Thoracic aorta (tissue), 2 donors: ENCODE measurements at regions not wholly inside any gene's neighbourhood (a gene's known extent, or its start where the extent isn't known, plus 50 kb on each side); places are given as distances from the start of the nearest gene placed in this dataset.

Source experiments
- ATAC-seq: fragments of 150-250 bp; one replicate; pipeline ENCODE4 v1.8.0; 2017; ENCODE audit warnings: low read depth; ENCODE audit not compliant: insufficient number of reproducible peaks, low FRiP score
- DNase-seq: peaks from one replicate; pipeline ENCODE4 v3.0.0-alpha.2; 2020; ENCODE audit warnings: low spot score
- H3K27ac ChIP-seq, 2 donors: fragments of 200-600 bp; sonication (generic); 1 replicate in 1 of 2; 2 replicates in 1 of 2; pipeline ENCODE4 v1.5.1; 2016; ENCODE audit warnings: mild to moderate bottlenecking in 2 of 2, moderate library complexity in 2 of 2
- H3K27me3 ChIP-seq: fragments of 200-600 bp; sonication (generic); replicated peaks from 2 replicates; pipeline ENCODE4 v1.6.0; 2016; ENCODE audit warnings: mild to moderate bottlenecking; ENCODE audit not compliant: insufficient read depth
- H3K36me3 ChIP-seq: fragments of 200-600 bp; sonication (generic); one replicate; pipeline ENCODE4 v1.5.1; 2016
- H3K4me1 ChIP-seq, 2 donors: fragments of 200-600 bp; sonication (generic); 1 replicate in 1 of 2; 2 replicates in 1 of 2; pipeline versions ENCODE4 v1.5.1 to v1.6.0; 2016; ENCODE audit warnings: low read depth in 2 of 2, mild to moderate bottlenecking in 1 of 2; ENCODE audit not compliant: control insufficient read depth in 1 of 2
- H3K4me3 ChIP-seq: fragments of 200-600 bp; sonication (generic); 2 replicates; pipeline ENCODE4 v1.5.1; 2016; ENCODE audit warnings: mild to moderate bottlenecking
- H3K9me3 ChIP-seq: fragments of 200-600 bp; sonication (generic); 2 replicates; pipeline ENCODE4 v1.5.1; 2016
- CTCF ChIP-seq: fragments of 200-600 bp; sonication (generic); IDR thresholded peaks from one replicate; pipeline ENCODE4 v1.5.1; 2019; ENCODE audit warnings: antibody characterized with exemption

- no peak for DNase-seq
- Histone ChIP-seq H3K27me3 (no peaks in the 10 kb centered on the region), H3K4me3 (no peak overlapping the region), H3K36me3 (no peaks in the 10 kb centered on the region), H3K9me3 (no peaks in the 10 kb centered on the region), H3K4me1 (no peaks in the 10 kb centered on the region), H3K27ac (no peak overlapping the region)
- ATAC-seq: no peak
- no peak for TF ChIP-seq CTCF
Observed at GRCh38 chr7:155208681-155209477, 88.8 kb upstream of the INSIG1 start.

- Histone ChIP-seq H3K4me1 (no peaks in the 10 kb centered on the region), H3K27ac (no peak overlapping the region), H3K27me3 (no peaks in the 10 kb centered on the region), H3K36me3 (no peaks in the 10 kb centered on the region), H3K4me3 (no peak overlapping the region), H3K9me3 (no peaks in the 10 kb centered on the region)
- no peak for ATAC-seq
- no peak for DNase-seq
- TF ChIP-seq CTCF: no peak
Observed at GRCh38 chr7:155209478-155210319, 88.0 kb upstream of the INSIG1 start.

GRCh38 chr7:155210356-155210755 is 87.3 kb upstream of the INSIG1 start:
- Histone ChIP-seq H3K4me1 (no peaks in the 10 kb centered on the region), H3K9me3 (no peaks in the 10 kb centered on the region), H3K36me3 (no peaks in the 10 kb centered on the region), H3K27ac (no peak overlapping the region), H3K27me3 (no peaks in the 10 kb centered on the region), H3K4me3 (no peak overlapping the region)
- ATAC-seq (no peak), DNase-seq (no peak)
- TF ChIP-seq CTCF: no peak

DNA sequence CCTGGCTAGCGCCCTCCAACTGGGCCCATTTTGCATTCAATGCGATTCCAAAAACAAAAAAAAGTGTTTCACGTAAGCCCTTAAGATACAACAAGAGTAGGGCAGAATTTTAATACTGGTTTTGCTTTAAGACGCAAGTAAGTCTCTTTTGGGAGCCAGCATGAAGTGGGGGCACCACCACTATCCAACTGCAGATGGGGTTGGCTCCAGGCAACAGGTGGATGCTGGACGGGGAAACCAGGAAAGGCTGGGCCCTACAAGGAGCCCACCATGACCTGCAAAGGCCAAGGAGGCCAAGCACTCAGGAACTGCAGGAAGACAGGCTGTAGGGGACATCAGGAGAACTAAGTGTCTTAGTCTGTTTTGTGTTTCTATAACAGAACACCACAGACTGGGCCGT is 86.5 kb upstream of the INSIG1 start:
- ATAC-seq: no peak
- no peak for DNase-seq
- H3K27me3 ChIP-seq: no peaks in the 10 kb centered on the region
- no peaks in the 10 kb centered on the region for H3K36me3 ChIP-seq
- H3K27ac ChIP-seq: no peak overlapping the region
- no peak overlapping the region for H3K4me3 ChIP-seq
- no peaks in the 10 kb centered on the region for H3K9me3 ChIP-seq
- TF ChIP-seq CTCF: no peak
- no peaks in the 10 kb centered on the region for H3K4me1 ChIP-seq

DNA sequence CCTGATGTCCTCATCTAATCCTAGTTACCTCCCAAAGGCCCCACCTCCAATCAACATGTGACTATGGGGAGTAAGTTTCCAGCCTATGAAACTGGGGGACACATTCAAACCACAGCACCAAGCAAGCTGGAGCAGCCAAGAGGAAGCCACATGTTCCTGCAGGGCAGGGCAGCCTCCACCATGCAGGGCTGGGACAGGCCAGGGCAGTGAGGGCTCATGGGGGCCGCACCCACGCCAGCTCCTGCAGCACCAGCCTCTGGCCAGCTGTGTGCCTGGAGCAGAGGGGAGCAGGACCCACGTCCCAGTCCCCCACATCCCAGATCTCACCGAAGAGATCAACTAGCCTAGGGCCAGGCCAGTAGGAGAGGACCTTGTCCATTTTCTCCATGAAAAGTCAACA is 85.9 kb upstream of the INSIG1 start:
- no peak for TF ChIP-seq CTCF
- no peak for ATAC-seq
- H3K27me3 ChIP-seq: no peaks in the 10 kb centered on the region
- H3K4me3 ChIP-seq: no peak overlapping the region
- H3K36me3 ChIP-seq: no peaks in the 10 kb centered on the region
- H3K4me1 ChIP-seq: no peaks in the 10 kb centered on the region
- no peak overlapping the region for H3K27ac ChIP-seq
- H3K9me3 ChIP-seq: no peaks in the 10 kb centered on the region
- DNase-seq: no peak
